GM21576 (cell line): ENCODE measurements at regions not wholly inside any gene's neighbourhood (a gene's known extent, or its start where the extent isn't known, plus 50 kb on each side); places are given as distances from the start of the nearest gene placed in this dataset.

Experiments used
- ATAC-seq: cut with Tn5 transposase; IDR thresholded peaks from one replicate; pipeline ENCODE4 v1.9.1; 2021; ENCODE audit warnings: mild to moderate bottlenecking, moderate library complexity; ENCODE audit not compliant: unreplicated experiment

DNA sequence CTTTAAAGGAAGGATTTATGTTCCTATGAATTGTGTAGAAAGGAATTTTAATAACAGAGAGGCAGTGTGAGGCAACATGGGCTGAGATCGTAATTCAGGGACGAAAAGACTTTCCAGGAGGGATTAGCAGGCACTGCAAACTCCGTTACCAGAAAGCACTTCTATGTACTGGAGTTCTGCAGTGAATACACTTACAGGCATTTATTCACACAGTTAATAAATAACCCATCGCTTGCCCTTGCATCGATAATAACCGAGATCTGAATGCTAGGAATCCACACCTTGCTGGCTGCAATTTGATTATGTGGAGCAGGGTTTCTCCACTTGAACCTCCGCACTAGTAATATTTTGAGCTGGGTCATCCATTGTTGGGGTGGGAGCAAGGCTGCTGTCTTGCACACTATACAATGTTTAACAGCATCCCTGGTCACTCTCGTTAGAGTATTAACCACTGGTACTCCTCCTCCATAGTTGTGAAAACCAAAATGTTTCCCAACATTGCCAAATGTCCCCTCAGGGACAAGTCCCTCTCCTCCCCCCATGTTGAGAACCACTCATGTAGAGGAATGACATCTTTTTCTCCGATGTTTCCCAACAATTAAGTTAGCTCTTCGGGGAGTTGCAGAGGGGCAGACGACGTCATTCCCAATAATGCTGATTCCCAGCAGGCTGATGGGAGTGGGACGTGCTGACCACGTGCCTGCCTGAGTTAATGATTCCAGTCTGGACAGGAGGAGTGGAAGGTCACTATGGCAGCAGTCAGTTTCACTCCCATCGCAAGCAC is 99.5 kb downstream of the SNX19 start:
- no peak for ATAC-seq

DNA sequence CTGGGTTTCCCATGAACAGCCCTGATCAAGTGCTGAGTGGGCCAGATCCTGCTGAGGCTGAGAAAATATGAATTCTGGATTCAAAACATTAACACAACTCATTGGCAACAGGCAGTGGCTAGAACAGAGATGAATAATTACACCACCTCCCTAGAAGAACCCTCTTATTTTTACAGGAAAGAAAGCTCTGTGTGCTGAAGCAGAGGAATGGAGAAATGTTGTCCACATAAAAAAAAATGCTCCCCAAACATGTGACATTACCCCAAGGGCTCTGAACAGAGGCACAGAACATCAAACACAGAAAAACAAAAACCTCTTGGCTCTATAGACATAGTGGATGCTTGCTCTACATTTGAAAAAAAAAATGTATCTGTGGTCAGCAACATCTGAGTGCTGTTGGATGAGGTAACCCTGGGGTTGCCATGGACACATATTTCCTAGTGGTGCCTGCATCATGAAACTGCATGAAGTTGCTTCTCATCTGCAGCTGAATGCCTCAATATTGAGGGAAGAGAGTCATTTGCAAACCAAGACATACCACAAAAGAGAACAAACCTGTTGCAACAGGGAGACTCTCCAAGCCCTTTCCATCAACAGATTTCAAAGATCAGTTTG is 98.8 kb downstream of the SNX19 start:
- no peak for ATAC-seq

DNA sequence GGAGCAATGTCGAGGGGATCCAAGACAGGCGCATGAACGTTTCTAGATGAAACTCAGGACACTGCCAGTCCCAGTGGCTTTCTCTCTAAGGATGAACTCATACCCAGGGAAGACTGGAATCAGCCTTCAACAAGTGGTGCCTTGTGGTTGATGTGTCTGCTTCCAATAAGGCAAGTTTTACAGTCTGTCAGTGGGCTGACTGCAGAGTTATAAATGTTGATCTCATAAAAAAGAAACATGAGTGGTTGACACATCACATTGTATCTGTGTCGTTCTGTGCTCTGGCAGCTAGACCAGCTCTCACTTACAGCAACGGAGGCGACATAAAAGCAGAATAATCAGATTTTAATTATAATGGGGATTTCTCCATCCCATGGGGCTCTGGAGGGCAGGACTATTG is 96.7 kb downstream of the SNX19 start:
- ATAC-seq, result no peak
